NCI-H748 (cell line): ENCODE measurements at regions not wholly inside any gene's neighbourhood (a gene's known extent, or its start where the extent isn't known, plus 50 kb on each side); places are given as distances from the start of the nearest gene placed in this dataset.

Experiments used
- DNase-seq: peaks from one replicate; lab custom pipeline; 2025; ENCODE audit not compliant: unreplicated experiment; lab: John Stamatoyannopoulos, UW

DNA sequence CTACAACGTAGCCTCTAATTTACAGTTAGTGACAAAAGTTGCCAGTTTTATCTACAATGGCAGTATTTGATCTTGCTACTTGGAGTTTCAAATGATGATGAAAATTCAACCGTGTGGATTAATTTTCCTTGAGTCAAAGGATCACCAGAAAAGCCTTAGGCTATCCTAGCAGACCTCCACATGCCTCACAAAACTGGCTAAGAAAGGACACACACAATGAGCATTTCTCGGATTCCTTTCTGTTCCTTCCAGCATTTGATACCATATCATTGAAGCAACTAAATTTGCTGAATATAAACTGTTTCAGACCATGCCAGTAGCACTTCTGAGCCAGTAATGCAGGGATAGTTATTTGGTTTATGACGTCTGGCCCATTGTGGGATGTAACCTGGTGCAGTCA is 587.4 kb upstream of the MDFIC2 start:
- no peak for DNase-seq

GRCh38 chr3:70890020-70890394 is 577.6 kb upstream of the MDFIC2 start:
- no peak for DNase-seq

GRCh38 chr3:70889162-70890019 is 577.0 kb upstream of the MDFIC2 start:
- no peak for DNase-seq

DNA sequence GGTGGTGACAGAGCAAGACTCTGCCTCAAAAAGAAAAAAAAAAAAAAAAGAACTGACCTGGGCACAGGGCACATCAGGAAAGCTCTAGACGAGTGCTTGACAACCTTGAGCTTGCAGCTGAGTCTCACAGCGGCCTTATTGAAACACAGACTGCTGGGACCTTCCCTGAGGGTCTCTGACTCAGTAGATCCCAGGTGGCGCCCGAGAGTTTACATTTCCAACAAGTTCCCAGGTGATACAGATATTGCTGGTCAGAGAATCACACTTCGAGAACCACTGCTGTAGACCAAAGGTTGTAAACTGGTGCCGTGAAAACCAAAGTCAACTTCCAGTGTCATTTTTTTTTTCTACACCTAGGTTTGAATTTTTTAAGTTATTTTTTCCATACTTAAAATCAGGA is 573.2 kb upstream of the MDFIC2 start:
- DNase-seq = no peak

DNA sequence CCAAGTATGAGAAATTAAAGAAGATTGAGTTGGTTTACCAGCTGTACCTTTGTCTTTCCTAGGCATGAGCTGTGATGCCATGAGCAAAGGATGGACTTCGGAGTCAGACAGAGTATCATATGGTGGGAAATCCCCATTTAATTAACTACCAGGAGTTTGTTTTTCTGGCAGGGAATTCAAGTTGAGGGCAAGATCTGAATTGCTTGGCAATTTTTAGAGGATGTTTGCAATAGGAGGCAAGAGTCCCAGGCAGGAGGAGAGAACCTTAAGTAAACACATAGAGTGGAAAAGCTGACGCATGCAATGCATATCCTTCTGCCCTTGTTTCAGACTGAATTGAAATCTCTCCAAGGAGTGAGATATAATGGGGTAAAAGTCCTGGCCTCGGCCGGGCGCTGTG is 569.7 kb upstream of the MDFIC2 start:
- no peak for DNase-seq

DNA sequence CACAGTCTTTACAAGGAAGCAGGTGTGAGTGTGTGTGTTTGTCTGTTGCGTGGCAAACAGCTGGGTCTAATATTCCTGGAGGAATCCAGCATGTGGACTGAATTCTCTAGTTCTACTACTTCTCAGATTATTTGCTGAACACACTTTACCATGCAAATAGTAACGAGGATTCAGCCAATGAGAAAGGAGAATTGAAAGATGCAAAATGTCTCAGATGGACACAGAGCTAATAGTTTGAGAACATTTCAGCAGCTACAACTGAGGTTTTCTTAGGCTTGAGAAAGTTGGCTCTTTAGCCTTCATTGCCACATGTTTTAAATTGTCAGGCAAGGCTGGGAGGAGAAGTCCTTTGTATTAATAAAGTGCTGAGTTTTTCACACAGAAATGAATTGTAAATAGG is 568.0 kb upstream of the MDFIC2 start:
- no peak for DNase-seq

- no peak for DNase-seq
Observed at GRCh38 chr3:70876154-70876553, 563.7 kb upstream of the MDFIC2 start.

DNA sequence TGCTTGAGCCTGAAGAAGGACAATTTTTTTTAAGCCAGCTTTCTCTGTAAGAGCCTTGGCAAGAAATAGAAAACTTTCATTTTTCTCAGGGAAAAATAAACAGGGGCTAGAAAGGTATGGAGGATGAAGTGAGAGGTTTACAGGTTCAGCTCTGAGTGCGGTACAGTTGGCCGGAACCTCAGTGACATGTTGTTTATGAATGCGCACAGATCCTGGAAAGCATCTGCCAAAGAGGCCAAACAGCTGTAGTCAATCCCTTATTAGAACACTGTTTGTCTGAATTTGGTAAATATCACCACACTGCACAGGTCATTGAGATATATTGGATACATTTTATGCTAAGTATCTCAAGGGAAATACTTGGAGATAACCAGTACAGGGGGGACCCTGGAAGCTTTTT is 561.8 kb upstream of the MDFIC2 start:
- no peak for DNase-seq

DNA sequence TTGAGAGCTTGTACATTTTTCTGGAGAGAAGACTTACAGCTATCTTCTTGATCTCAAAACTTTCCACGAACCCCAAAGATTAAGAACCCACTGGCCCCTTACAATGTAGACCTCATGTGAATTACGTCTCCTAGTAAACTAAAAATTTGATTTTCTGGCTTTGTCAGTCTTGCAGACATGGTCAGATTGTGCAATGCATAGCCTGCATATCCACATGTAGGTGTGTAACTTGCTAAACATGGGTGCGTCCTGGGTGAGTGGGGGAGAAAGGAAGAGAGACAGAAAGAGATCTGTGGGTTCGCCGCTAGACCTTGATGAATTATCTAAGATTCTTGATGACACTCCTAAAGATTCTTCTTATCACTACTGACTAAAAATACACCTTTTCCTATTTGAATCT is 561.2 kb upstream of the MDFIC2 start:
- no peak for DNase-seq

- no peak for DNase-seq
Observed at GRCh38 chr3:70871909-70872656, 559.6 kb upstream of the MDFIC2 start.

GRCh38 chr3:70870576-70870975 is 558.1 kb upstream of the MDFIC2 start:
- no peak for DNase-seq

- DNase-seq = no peak
Observed at GRCh38 chr3:70868561-70868960, 556.1 kb upstream of the MDFIC2 start.

DNA sequence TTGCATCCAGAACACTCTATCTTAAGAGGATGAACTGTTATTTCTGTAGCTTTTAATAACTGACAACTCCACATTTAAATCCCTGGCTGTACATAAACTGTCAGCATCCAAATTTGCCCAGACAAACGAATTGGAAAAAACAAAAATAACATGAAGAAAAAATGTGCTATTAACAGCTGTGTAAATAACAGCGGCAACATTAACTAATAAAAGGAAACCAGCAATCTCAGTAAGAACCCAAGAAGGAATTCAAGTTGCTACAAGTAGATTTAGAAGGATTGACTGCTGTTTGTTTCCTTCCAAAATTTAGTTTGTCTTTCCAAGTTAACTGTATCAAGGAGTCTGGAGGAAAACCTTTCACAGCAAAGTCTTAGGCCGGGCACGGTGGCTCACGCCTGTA is 550.6 kb upstream of the MDFIC2 start:
- no peak for DNase-seq

DNA sequence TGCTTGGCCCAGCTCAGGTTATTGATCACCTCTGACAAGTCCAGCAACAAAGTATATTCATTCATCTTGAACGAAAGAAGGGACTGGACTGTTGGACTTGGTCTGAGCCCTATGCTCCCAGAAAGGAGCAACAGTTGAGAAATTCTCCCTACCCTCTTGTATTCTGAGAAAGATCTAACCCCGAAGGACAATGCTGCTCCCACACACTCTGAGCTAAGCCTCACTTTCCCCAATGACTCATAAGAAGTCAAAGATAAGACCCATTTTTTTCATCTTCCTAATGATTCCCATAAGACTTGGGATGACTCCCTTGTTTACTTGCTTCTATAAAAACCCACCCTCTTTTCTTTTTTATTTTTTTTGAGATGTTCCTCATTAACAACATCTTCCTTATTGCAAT is 549.4 kb upstream of the MDFIC2 start:
- no peak for DNase-seq

DNA sequence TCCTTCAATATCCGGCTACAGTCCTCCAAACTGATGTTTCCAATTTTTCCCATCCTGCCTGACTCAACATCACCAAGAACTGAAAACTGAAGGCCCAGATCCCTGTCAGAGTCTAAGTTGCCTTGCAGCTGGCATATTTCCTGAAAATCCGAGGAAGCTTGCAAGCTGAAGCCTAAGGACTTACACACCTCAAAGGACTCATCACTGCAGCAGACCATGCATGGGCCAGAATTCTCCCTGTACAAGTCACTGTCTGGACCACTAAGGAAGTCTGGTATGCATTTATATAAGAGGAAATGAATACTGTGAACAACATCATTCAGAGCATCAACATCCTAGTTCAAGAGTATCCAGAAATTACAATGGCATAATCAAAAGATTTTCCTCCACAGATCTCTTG is 548.8 kb upstream of the MDFIC2 start:
- no peak for DNase-seq

- no peak for DNase-seq
Observed at GRCh38 chr3:70857916-70858315, 545.5 kb upstream of the MDFIC2 start.

DNA sequence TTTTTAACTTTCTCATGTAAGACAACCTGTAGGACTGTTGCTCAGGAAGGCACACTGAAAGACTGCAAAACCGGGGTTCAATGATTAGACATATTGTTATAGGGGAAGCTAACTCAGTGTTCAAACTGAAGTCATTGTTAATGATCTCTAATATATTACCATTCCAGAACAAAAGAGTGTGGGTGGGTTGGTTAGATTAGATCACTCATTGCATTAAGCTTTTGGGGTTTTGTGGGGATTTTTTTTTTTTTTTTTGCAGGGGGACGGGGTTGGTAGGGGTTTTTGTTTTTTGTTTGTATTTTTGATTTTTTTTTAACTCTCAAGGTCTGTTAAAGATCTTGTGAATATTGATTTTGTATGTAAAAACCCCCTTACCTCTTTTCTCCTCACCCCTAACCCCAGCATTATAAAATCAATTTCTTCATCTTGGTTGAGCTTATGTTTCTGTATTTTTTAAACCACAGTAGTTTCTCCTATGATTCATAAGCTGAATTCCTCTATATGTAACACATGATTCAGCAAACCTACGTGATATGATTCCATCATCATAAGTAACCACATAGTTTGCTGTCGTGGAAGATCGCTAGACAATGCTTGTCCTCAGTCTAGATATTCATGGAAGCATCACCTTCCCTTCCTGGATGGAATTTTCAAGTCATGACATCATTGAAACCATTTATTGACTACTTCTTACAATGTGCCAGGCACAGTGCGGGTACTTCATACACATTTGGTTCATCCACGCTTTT is 544.1 kb upstream of the MDFIC2 start:
- DNase-seq = no peak

GRCh38 chr3:70855149-70855548 is 542.7 kb upstream of the MDFIC2 start:
- no peak for DNase-seq

- no peak for DNase-seq
Observed at GRCh38 chr3:70854108-70854507, 541.7 kb upstream of the MDFIC2 start.

DNA sequence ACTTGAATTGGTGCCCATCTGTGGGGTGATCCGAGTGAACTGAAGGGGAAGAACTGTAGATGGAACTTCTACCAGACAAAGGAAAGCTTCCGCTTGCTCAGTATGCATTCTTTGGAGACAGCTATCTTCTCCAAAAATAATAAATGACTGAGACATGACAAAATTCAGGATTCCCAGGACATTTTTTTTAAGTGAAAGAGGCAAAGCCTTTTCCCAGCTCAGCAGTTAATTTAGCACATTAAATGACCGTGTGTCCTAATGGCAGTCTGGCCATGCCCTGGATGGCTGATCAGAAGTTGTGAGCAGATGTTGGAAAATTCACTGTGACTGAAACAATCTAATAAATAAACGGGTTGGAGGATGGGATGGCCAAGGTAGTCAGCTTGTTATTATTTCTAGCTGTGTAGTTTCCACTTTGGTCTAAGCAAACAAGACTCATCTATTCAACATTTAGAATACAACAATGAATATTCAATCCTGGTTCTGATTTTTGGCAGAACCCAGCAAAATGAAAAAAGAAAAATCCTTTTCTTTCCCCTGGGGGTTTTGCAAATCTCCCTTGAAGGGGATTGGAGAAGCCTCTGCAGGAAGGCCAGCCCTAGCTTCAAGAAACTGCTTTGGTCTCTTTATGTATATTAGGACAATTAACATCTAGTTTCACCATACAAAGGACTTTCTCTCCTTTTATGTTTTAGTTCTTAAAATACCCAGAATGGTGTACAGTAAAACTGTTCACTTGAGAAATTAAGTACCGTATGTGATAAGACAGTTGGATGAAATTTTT is 540.9 kb upstream of the MDFIC2 start:
- DNase-seq = no peak
